ENCODE measurements at regions not wholly inside any gene's neighbourhood (a gene's known extent, or its start where the extent isn't known, plus 50 kb on each side); places are given as distances from the start of the nearest gene placed in this dataset.

GRCh38 chr7:14085901-14086300 lies 96.4 kb upstream of the ETV1 start:
- TF ChIP-seq EZH2 (IDR thresholded peaks at IDR 0.05; ENCODE audit: borderline replicate concordance, low read depth, low read length, severe bottlenecking) (no peak), CTCF (IDR thresholded peaks at IDR 0.05; ENCODE audit: extremely low read depth in 1 of 2, insufficient read depth in 1 of 2, low read depth in 1 of 2, low read length in 2 of 2) (no peak), JUN (IDR thresholded peaks at IDR 0.05; ENCODE audit: borderline replicate concordance, insufficient read depth, insufficient read length, low read depth) (no peak), POLR2A (IDR thresholded peaks at IDR 0.05; ENCODE audit: low read depth, low read length) (no peak), POLR2AphosphoS5 (IDR thresholded peaks at IDR 0.05; ENCODE audit: insufficient read depth, low read depth, low read length) (no peak), MYC (IDR thresholded peaks at IDR 0.05; ENCODE audit: low read depth, low read length) (no peak)

Measured in endothelial cell of umbilical vein (primary cell).